HCT116 (cell line): ENCODE measurements at regions not wholly inside any gene's neighbourhood (a gene's known extent, or its start where the extent isn't known, plus 50 kb on each side); places are given as distances from the start of the nearest gene placed in this dataset.

Experiments used
- ATAC-seq: fragments of 200-7000 bp; cut with Tn5 transposase; 2 replicates; pipeline ENCODE4 v1.9.1; 2020; ENCODE audit warnings: mild to moderate bottlenecking, moderate library complexity
- BruUV-seq: library from RNA; stranded (reverse); fragments of 400-500 nt; replicated peaks from 2 replicates; lab custom pipeline; 2021; lab: Mats Ljungman, UMichigan
- CTCF ChIA-PET: fragments of 300-600 bp; sonication (Branson Sonifier 250); formaldehyde crosslinking; loops from one replicate; lab custom pipeline; 2021; ENCODE audit warnings: antibody characterized with exemption; lab: Charles Lee
- POLR2A ChIA-PET: fragments of 300-600, 350-600 bp; sonication (Branson Sonifier 250); formaldehyde crosslinking; loops from one replicate; lab custom pipeline; 2021; ENCODE audit warnings: antibody characterized with exemption; lab: Charles Lee
- RAD21 ChIA-PET, 2 experiments: fragments of 300-600 bp; sonication (Branson Sonifier 250); formaldehyde crosslinking; loops; one replicate each; lab custom pipeline; 2023; ENCODE audit warnings: low total read pairs in 2 of 2; ENCODE audit not compliant: uncharacterized antibody in 2 of 2, unreplicated experiment in 2 of 2, low non-redundant PET in 1 of 2; lab: Charles Lee
- DNase-seq: peaks from one replicate; pipeline ENCODE4 v3.0.0-alpha.2; 2010; ENCODE audit warnings: low read depth, low spot score
- H2AFZ ChIP-seq: fragments of 200-600 bp; shearing (Covaris generic), sonication (generic); 2 replicates; pipeline ENCODE4 v1.6.1; 2017; ENCODE audit warnings: low read depth, mixed run types, mixed read lengths, antibody characterized with exemption, low read length; ENCODE audit not compliant: poor library complexity, severe bottlenecking
- H3K27ac ChIP-seq: 2 replicates; pipeline ENCODE4 v1.5.1; 2012; ENCODE audit warnings: low read depth, low read length
- H3K27me3 ChIP-seq: fragments of 200-600 bp; sonication (generic); 2 replicates; pipeline ENCODE4 v1.6.1; 2016; ENCODE audit warnings: mixed run types, low read length, mixed read lengths; ENCODE audit not compliant: insufficient read depth
- H3K36me3 ChIP-seq, 2 experiments: fragments of 200-500 bp in 1 of 2; fragments of 200-600 bp in 1 of 2; sonication (Bioruptor generic) in 1 of 2; sonication (generic) in 1 of 2; 2 replicates each; pipeline versions ENCODE4 v1.5.1 to v1.6.1; 2014 to 2016; ENCODE audit warnings: low read length in 2 of 2, inconsistent platforms in 1 of 2, mixed read lengths in 1 of 2, mixed run types in 1 of 2; ENCODE audit not compliant: insufficient read depth in 2 of 2, control insufficient read depth in 1 of 2
- H3K4me1 ChIP-seq, 2 experiments: fragments of 200-600 bp in 1 of 2; sonication (generic) in 1 of 2; 2 replicates each; pipeline versions ENCODE4 v1.5.1 to v1.6.1; 2012 to 2017; ENCODE audit warnings: low read length in 2 of 2, inconsistent platforms in 1 of 2, mild to moderate bottlenecking in 1 of 2, mixed read lengths in 1 of 2, mixed run types in 1 of 2, moderate library complexity in 1 of 2; ENCODE audit not compliant: insufficient read depth in 2 of 2, control insufficient read depth in 1 of 2
- H3K4me2 ChIP-seq: fragments of 200-600 bp; sonication (generic); 2 replicates; pipeline ENCODE4 v1.6.1; 2017; ENCODE audit warnings: mixed run types, low read length, mixed read lengths
- H3K4me3 ChIP-seq, 2 experiments: fragments of 200-600 bp in 1 of 2; sonication (generic) in 1 of 2; replicated peaks in 1 of 2; 2 replicates each; pipeline ENCODE4 v1.5.1; 2011 to 2016; ENCODE audit warnings: low read length in 2 of 2, control low read depth in 1 of 2, low read depth in 1 of 2, mild to moderate bottlenecking in 1 of 2, mixed read lengths in 1 of 2, mixed run types in 1 of 2
- H3K79me2 ChIP-seq: fragments of 200-600 bp; sonication (generic); 2 replicates; pipeline ENCODE4 v1.6.1; 2017; ENCODE audit warnings: mild to moderate bottlenecking, mixed run types, low read length, moderate library complexity, mixed read lengths; ENCODE audit not compliant: insufficient read depth
- H3K9ac ChIP-seq: fragments of 200-600 bp; sonication (generic); 2 replicates; pipeline ENCODE4 v1.6.1; 2016; ENCODE audit warnings: low read length, mixed read lengths
- H3K9me2 ChIP-seq: fragments of 200-600 bp; sonication (generic), shearing (Covaris generic); 2 replicates; pipeline ENCODE4 v1.6.1; 2017; ENCODE audit warnings: mixed run types, mild to moderate bottlenecking, moderate library complexity; ENCODE audit not compliant: insufficient read depth
- H3K9me3 ChIP-seq, 2 experiments: fragments of 200-500 bp in 1 of 2; fragments of 200-600 bp in 1 of 2; sonication (Bioruptor generic) in 1 of 2; sonication (generic) in 1 of 2; 2 replicates each; pipeline ENCODE4 v1.6.1; 2014 to 2017; ENCODE audit warnings: low read length in 2 of 2, mixed read lengths in 2 of 2, inconsistent platforms in 1 of 2, low read depth in 1 of 2, mild to moderate bottlenecking in 1 of 2, mixed run types in 1 of 2, moderate library complexity in 1 of 2; ENCODE audit not compliant: control insufficient read depth in 1 of 2, insufficient read depth in 1 of 2
- H4K20me1 ChIP-seq: fragments of 200-600 bp; sonication (generic), shearing (Covaris generic); 2 replicates; pipeline ENCODE4 v1.6.1; 2017; ENCODE audit warnings: mixed run types, mild to moderate bottlenecking, moderate library complexity; ENCODE audit not compliant: insufficient read depth
- CBX3 ChIP-seq: IDR thresholded peaks from 2 replicates; pipeline ENCODE4 v1.6.1; 2012; ENCODE audit warnings: low read depth
- EGR1 ChIP-seq: IDR thresholded peaks from 2 replicates; pipeline ENCODE4 v1.6.1; 2012; ENCODE audit warnings: low read depth
- ELF1 ChIP-seq: IDR thresholded peaks from 2 replicates; pipeline ENCODE4 v1.6.1; 2012; ENCODE audit warnings: low read depth, borderline replicate concordance
- EZH2 ChIP-seq: fragments of 200-600 bp; sonication (generic); IDR thresholded peaks from 2 replicates; pipeline ENCODE4 v1.6.1; 2017; ENCODE audit warnings: antibody characterized with exemption, mixed run types
- JUND ChIP-seq: IDR thresholded peaks from 2 replicates; pipeline ENCODE4 v1.6.1; 2012
- SIN3A ChIP-seq: IDR thresholded peaks from 2 replicates; pipeline ENCODE4 v1.6.1; 2012; ENCODE audit warnings: low read depth
- SRF ChIP-seq: IDR thresholded peaks from 2 replicates; pipeline ENCODE4 v1.6.1; 2012; ENCODE audit warnings: low read depth
- TCF7L2 ChIP-seq: IDR thresholded peaks from 2 replicates; pipeline ENCODE4 v1.7.0; 2011; ENCODE audit warnings: borderline replicate concordance, inconsistent platforms; ENCODE audit not compliant: insufficient read depth, insufficient read length; ENCODE audit errors: extremely low read depth
- YY1 ChIP-seq: IDR thresholded peaks from 2 replicates; pipeline ENCODE4 v1.6.1; 2011; ENCODE audit warnings: low read length, low read depth, moderate library complexity, mild to moderate bottlenecking; ENCODE audit not compliant: insufficient replicate concordance; ENCODE audit errors: extremely low read depth
- ZFX ChIP-seq: fragments of 450-650 bp; IDR thresholded peaks from 2 replicates; pipeline ENCODE4 v1.6.1; 2017
- ZNF274 ChIP-seq: fragments of 200-500 bp; sonication (Bioruptor generic); IDR thresholded peaks from 2 replicates; pipeline ENCODE4 v1.6.1; 2014; ENCODE audit warnings: mild to moderate bottlenecking, low read depth, low read length, inconsistent platforms
- intact Hi-C: fragments of 100-400 bp; cut with micrococcal nuclease; formaldehyde crosslinking; loops from 2 replicates; pipeline ENCODE4 v1.10.0; 2022
- TF ChIP-seq, protein P1 (sequence below): IDR thresholded peaks from 2 replicates; pipeline ENCODE4 v1.6.1; 2012
- TF ChIP-seq, protein P2 (sequence below): IDR thresholded peaks from 2 replicates; pipeline ENCODE4 v1.6.1; 2012; ENCODE audit warnings: low read depth

DNA sequence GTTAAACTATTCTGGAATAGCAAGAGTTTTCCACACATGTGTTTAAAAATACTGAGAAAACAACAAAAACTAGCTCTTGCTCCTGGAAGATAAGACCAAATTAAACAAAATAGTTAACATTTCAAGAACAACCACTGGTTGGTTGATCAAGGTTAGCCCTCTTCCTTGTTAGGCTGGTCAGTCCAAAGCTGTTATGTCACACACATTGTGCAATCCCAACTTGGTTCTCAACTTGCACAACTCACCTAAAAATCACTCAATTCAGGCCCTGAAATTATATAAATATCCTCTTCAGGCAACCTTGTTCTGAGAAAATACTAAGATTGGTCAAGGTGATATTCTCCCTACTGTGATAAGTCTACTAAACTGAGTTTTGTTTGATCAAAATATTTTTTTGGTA is 169.7 kb upstream of the LRP1B start:
- ChIA-PET CTCF (no interaction called here), RAD21 (no interaction called here), POLR2A (no interaction called here)
- Histone ChIP-seq H3K4me2 (no peak overlapping the region), H3K9me2 (no peaks in the 10 kb centered on the region), H3K79me2 (no peaks in the 10 kb centered on the region), H3K27me3 (no peaks in the 10 kb centered on the region), H3K9me3 (no peaks in the 10 kb centered on the region), H2AFZ (no peak overlapping the region), H4K20me1 (no peaks in the 10 kb centered on the region), H3K4me1 (no peaks in the 10 kb centered on the region), H3K4me3 (no peak overlapping the region), H3K9ac (no peak overlapping the region), H3K27ac (no peak overlapping the region), H3K36me3 (no peaks in the 10 kb centered on the region)
- TF ChIP-seq TCF7L2 (no peak), ELF1 (no peak), EZH2 (no peak), JUND (no peak), ZNF274 (no peak), ZFX (no peak), SRF (no peak), CBX3 (no peak), EGR1 (no peak), SIN3A (no peak), YY1 (no peak)
- TF ChIP-seq, protein P1, sequence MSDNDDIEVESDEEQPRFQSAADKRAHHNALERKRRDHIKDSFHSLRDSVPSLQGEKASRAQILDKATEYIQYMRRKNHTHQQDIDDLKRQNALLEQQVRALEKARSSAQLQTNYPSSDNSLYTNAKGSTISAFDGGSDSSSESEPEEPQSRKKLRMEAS, result no peak
- TF ChIP-seq, protein P2, sequence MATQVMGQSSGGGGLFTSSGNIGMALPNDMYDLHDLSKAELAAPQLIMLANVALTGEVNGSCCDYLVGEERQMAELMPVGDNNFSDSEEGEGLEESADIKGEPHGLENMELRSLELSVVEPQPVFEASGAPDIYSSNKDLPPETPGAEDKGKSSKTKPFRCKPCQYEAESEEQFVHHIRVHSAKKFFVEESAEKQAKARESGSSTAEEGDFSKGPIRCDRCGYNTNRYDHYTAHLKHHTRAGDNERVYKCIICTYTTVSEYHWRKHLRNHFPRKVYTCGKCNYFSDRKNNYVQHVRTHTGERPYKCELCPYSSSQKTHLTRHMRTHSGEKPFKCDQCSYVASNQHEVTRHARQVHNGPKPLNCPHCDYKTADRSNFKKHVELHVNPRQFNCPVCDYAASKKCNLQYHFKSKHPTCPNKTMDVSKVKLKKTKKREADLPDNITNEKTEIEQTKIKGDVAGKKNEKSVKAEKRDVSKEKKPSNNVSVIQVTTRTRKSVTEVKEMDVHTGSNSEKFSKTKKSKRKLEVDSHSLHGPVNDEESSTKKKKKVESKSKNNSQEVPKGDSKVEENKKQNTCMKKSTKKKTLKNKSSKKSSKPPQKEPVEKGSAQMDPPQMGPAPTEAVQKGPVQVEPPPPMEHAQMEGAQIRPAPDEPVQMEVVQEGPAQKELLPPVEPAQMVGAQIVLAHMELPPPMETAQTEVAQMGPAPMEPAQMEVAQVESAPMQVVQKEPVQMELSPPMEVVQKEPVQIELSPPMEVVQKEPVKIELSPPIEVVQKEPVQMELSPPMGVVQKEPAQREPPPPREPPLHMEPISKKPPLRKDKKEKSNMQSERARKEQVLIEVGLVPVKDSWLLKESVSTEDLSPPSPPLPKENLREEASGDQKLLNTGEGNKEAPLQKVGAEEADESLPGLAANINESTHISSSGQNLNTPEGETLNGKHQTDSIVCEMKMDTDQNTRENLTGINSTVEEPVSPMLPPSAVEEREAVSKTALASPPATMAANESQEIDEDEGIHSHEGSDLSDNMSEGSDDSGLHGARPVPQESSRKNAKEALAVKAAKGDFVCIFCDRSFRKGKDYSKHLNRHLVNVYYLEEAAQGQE, result no peak
- DNase-seq (no peak), ATAC-seq (no peak)
- intact Hi-C loops, result no loop called here
- BruUV-seq, result no TSS peak
